NT2/D1 (cell line): ENCODE measurements at regions not wholly inside any gene's neighbourhood (a gene's known extent, or its start where the extent isn't known, plus 50 kb on each side); places are given as distances from the start of the nearest gene placed in this dataset.

Experiments
- DNase-seq: peaks from one replicate; pipeline ENCODE4 v3.0.0-alpha.2; 2011; ENCODE audit warnings: low read depth, low spot score
- H3K27me3 ChIP-seq: 2 replicates; pipeline ENCODE4 v1.6.0; 2011; ENCODE audit warnings: mild to moderate bottlenecking; ENCODE audit not compliant: insufficient read length, insufficient read depth
- H3K36me3 ChIP-seq: 2 replicates; pipeline ENCODE4 v1.6.1; 2011; ENCODE audit warnings: mild to moderate bottlenecking, low read length, mixed read lengths; ENCODE audit not compliant: insufficient read depth, insufficient read length
- H3K4me1 ChIP-seq: 2 replicates; pipeline ENCODE4 v1.5.1; 2011; ENCODE audit not compliant: insufficient read depth, insufficient read length
- H3K4me3 ChIP-seq: 2 replicates; pipeline ENCODE4 v1.5.1; 2011; ENCODE audit warnings: low read depth; ENCODE audit not compliant: insufficient read length
- H3K9ac ChIP-seq: 2 replicates; pipeline ENCODE4 v1.6.0; 2011; ENCODE audit warnings: low read depth; ENCODE audit not compliant: insufficient read length
- H3K9me3 ChIP-seq: 2 replicates; pipeline ENCODE4 v1.5.1; 2011; ENCODE audit warnings: mild to moderate bottlenecking, low read length; ENCODE audit not compliant: insufficient read depth
- SUZ12 ChIP-seq: IDR thresholded peaks from 2 replicates; pipeline ENCODE4 v1.6.1; 2011; ENCODE audit not compliant: insufficient read length, insufficient read depth; ENCODE audit errors: extremely low read depth
- YY1 ChIP-seq: IDR thresholded peaks from 2 replicates; pipeline ENCODE4 v1.6.1; 2011; ENCODE audit not compliant: insufficient read length, insufficient read depth
- ZNF274 ChIP-seq: IDR thresholded peaks from 2 replicates; pipeline ENCODE4 v1.6.1; 2011; ENCODE audit warnings: mild to moderate bottlenecking, low read depth, low read length

GRCh38 chr17:77898521-77899434 lies 59.7 kb upstream of the TNRC6C start:
- no peak for TF ChIP-seq SUZ12
- no peak for DNase-seq
- Histone ChIP-seq H3K4me3 (no peak overlapping the region), H3K9me3 (peaks cover 6% of the 10 kb centered on the region; the same call in 1 of the 2 replicates), H3K36me3 (no peaks in the 10 kb centered on the region), H3K9ac (no peak overlapping the region), H3K27me3 (no peaks in the 10 kb centered on the region), H3K4me1 (no peaks in the 10 kb centered on the region)

- Histone ChIP-seq H3K4me1 (no peaks in the 10 kb centered on the region), H3K36me3 (no peaks in the 10 kb centered on the region), H3K4me3 (no peak overlapping the region), H3K9ac (no peak overlapping the region), H3K9me3 (peaks cover 6% of the 10 kb centered on the region; the same call in 1 of the 2 replicates), H3K27me3 (no peaks in the 10 kb centered on the region)
- DNase-seq = no peak
- no peak for TF ChIP-seq SUZ12
- TF ChIP-seq ZNF274 = no peak
- no peak for TF ChIP-seq YY1
Measured at GRCh38 chr17:77899498-77899897, 59.0 kb upstream of the TNRC6C start.

- Histone ChIP-seq H3K27me3 (no peaks in the 10 kb centered on the region), H3K9ac (no peak overlapping the region), H3K4me3 (no peak overlapping the region), H3K9me3 (peaks cover 6% of the 10 kb centered on the region; the same call in 1 of the 2 replicates), H3K36me3 (no peaks in the 10 kb centered on the region), H3K4me1 (no peaks in the 10 kb centered on the region)
- TF ChIP-seq YY1 = no peak
- TF ChIP-seq ZNF274 = no peak
- TF ChIP-seq SUZ12 = no peak
- no peak for DNase-seq
Measured at GRCh38 chr17:77901481-77901880, 57.0 kb upstream of the TNRC6C start.

GRCh38 chr17:77905266-77905665 lies 53.2 kb upstream of the TNRC6C start:
- no peak overlapping the region for H3K9ac ChIP-seq
- H3K9me3 ChIP-seq = no peaks in the 10 kb centered on the region; the same call in 1 of the 2 replicates
- TF ChIP-seq SUZ12 (no peak), YY1 (no peak), ZNF274 (no peak)
- no peaks in the 10 kb centered on the region for H3K27me3 ChIP-seq
- no peak overlapping the region for H3K4me3 ChIP-seq
- no peak for DNase-seq
- peaks cover 2% of the 10 kb centered on the region for H3K4me1 ChIP-seq
- H3K36me3 ChIP-seq = no peaks in the 10 kb centered on the region

- DNase-seq = no peak
- TF ChIP-seq ZNF274 (no peak), YY1 (no peak), SUZ12 (no peak)
- H3K4me3 ChIP-seq = no peak overlapping the region
- H3K9ac ChIP-seq = no peak overlapping the region
- H3K9me3 ChIP-seq = no peaks in the 10 kb centered on the region; the same call in 1 of the 2 replicates
- no peaks in the 10 kb centered on the region for H3K27me3 ChIP-seq
- H3K4me1 ChIP-seq = peaks cover 2% of the 10 kb centered on the region
- no peaks in the 10 kb centered on the region for H3K36me3 ChIP-seq
Measured at GRCh38 chr17:77905766-77906165, 52.7 kb upstream of the TNRC6C start.

- Histone ChIP-seq H3K9me3 (no peaks in the 10 kb centered on the region; the same call in 1 of the 2 replicates), H3K4me3 (no peak overlapping the region), H3K4me1 (peaks cover 2% of the 10 kb centered on the region), H3K27me3 (no peaks in the 10 kb centered on the region), H3K9ac (no peak overlapping the region), H3K36me3 (no peaks in the 10 kb centered on the region)
- TF ChIP-seq ZNF274 = no peak
- TF ChIP-seq SUZ12 = no peak
- TF ChIP-seq YY1 = no peak
- no peak for DNase-seq
Measured at GRCh38 chr17:77906377-77906871, 52.1 kb upstream of the TNRC6C start.

GRCh38 chr17:77907497-77908461 lies 50.7 kb upstream of the TNRC6C start:
- no peaks in the 10 kb centered on the region for H3K27me3 ChIP-seq
- TF ChIP-seq ZNF274 (no peak), YY1 (no peak), SUZ12 (no peak)

More at GRCh38 chr17:77907497-77908461, 50.7 kb upstream of the TNRC6C start:
- no peak for DNase-seq
- H3K4me3 ChIP-seq = no peak overlapping the region
- H3K9me3 ChIP-seq = no peaks in the 10 kb centered on the region; the same call in 1 of the 2 replicates
- H3K36me3 ChIP-seq = no peaks in the 10 kb centered on the region
- peaks cover 2% of the 10 kb centered on the region for H3K4me1 ChIP-seq
- no peak overlapping the region for H3K9ac ChIP-seq
